ENCODE measurements at regions not wholly inside any gene's neighbourhood (a gene's known extent, or its start where the extent isn't known, plus 50 kb on each side); places are given as distances from the start of the nearest gene placed in this dataset.

DNA sequence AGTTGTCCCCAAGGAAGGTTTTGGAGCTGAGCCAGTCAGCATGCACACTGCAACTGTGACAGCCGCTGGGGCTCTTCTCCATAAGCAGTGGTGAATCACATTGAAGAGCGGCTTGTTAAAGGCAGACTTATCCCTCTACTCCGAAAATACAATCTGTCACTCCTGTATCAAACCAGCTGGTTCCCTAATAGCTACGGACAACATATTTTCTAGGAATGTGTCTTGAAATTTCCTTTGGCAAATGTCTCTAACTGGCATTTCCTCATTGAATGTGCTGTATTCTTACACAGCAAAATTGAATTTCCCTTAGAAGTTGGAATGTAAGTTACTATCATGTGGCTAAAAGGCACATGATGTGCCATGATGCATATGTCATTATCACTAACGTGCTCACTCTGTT lies 104.0 kb upstream of the GPR12 start:
- 67 to 78% methylated on average over 5 of the region's 5 CpGs for WGBS, 2 donors
- no peak overlapping the region for H3K27ac ChIP-seq
- H3K4me3 ChIP-seq = no peak overlapping the region
- H3K9me3 ChIP-seq = no peaks in the 10 kb centered on the region
- no peaks in the 10 kb centered on the region for H3K36me3 ChIP-seq
- H3K4me1 ChIP-seq = no peaks in the 10 kb centered on the region
- H3K27me3 ChIP-seq = peaks cover 0 to 5% (median 0%) of the 10 kb centered on the region in 4 donors
- DNase-seq = no peak
- no peak for TF ChIP-seq POLR2A (IDR thresholded peaks at IDR 0.05)
- TF ChIP-seq, protein P1, sequence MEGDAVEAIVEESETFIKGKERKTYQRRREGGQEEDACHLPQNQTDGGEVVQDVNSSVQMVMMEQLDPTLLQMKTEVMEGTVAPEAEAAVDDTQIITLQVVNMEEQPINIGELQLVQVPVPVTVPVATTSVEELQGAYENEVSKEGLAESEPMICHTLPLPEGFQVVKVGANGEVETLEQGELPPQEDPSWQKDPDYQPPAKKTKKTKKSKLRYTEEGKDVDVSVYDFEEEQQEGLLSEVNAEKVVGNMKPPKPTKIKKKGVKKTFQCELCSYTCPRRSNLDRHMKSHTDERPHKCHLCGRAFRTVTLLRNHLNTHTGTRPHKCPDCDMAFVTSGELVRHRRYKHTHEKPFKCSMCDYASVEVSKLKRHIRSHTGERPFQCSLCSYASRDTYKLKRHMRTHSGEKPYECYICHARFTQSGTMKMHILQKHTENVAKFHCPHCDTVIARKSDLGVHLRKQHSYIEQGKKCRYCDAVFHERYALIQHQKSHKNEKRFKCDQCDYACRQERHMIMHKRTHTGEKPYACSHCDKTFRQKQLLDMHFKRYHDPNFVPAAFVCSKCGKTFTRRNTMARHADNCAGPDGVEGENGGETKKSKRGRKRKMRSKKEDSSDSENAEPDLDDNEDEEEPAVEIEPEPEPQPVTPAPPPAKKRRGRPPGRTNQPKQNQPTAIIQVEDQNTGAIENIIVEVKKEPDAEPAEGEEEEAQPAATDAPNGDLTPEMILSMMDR (IDR thresholded peaks at IDR 0.05) = no peak
- intact Hi-C loops (cut with DNase I) = no loop called here

DNA sequence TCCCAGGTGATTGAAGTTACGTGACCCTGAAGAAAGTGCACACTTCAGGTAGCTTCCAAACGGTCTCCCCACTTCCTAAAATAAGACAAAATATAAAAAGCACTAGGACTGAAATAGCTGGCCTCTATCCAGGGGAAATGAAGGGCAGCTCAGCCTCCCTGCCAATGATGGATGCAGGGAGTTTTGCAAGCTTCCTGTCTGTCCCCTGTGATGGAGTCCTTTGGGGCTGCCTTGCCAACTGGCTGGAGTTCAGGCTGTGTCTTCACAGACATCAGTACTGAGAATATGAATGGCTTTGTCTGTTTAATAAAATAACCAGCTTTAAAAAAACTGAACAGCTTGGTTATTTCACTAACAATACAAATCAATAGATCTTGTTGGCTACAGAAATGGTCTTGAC lies 101.4 kb upstream of the GPR12 start:
- TF ChIP-seq, protein P1 (IDR thresholded peaks at IDR 0.05) = no peak
- TF ChIP-seq POLR2A (IDR thresholded peaks at IDR 0.05) = no peak
- intact Hi-C loops (cut with DNase I) = no loop called here
- H3K36me3 ChIP-seq = no peaks in the 10 kb centered on the region
- H3K27me3 ChIP-seq = peaks cover 0 to 14% (median 0%) of the 10 kb centered on the region in 4 donors
- no peak overlapping the region for H3K4me3 ChIP-seq
- DNase-seq = no peak
- no peak overlapping the region for H3K27ac ChIP-seq
- WGBS, 2 donors = 28 to 34% methylated on average over 2 of the region's 2 CpGs
- H3K4me1 ChIP-seq = no peaks in the 10 kb centered on the region
- no peaks in the 10 kb centered on the region for H3K9me3 ChIP-seq

DNA sequence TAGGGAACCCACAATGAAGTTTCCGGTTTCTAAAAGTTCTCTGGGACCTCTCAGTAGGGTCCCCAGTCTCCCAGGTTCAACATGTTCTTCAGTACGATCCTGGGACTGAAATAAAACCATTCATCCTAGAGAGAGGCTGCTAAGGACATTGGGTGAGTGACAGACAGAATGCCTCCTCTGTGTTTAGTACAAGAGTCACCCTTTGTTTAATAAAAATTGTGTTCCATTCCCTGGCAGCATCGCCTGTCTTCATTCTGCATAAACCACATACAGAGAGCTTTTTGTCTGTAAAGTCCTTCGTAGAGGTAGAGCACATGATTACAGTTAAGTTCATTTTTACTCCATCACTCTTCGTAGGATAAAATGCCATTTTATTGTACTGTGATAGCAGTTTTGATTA lies 95.3 kb upstream of the GPR12 start:
- Histone ChIP-seq H3K9me3 (no peaks in the 10 kb centered on the region), H3K27ac (no peak overlapping the region), H3K4me3 (no peak overlapping the region), H3K27me3 (peaks cover 0 to 23% (median 0%) of the 10 kb centered on the region in 4 donors), H3K36me3 (no peaks in the 10 kb centered on the region), H3K4me1 (no peaks in the 10 kb centered on the region)
- intact Hi-C loops (cut with DNase I) = no loop called here
- no peak for DNase-seq
- 71 to 74% methylated on average over 5 of the region's 5 CpGs for WGBS, 2 donors
- TF ChIP-seq POLR2A (IDR thresholded peaks at IDR 0.05) = no peak
- TF ChIP-seq, protein P1 (IDR thresholded peaks at IDR 0.05) = no peak

DNA sequence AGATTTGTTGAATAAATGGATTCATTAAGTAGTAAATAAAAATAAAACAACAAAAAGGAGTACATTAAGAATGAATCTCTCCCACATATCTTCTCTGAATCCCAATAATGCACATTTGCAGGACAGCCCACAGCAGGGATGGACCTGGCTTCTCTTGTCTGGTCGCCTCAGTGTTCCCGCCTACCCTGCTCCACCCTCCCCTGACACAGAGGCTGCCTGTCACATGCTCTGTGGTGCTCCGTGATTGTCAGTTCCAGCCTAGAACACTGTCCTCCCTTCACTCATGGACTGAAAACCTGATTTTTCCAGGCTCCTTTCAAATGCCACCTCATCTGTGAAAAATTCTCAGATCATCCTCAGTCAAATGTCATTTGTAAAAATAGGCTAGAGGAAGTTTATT lies 94.5 kb upstream of the GPR12 start:
- Histone ChIP-seq H3K9me3 (no peaks in the 10 kb centered on the region), H3K27ac (no peak overlapping the region), H3K4me1 (no peaks in the 10 kb centered on the region), H3K4me3 (no peak overlapping the region), H3K36me3 (no peaks in the 10 kb centered on the region), H3K27me3 (peaks cover 0 to 22% (median 0%) of the 10 kb centered on the region in 4 donors)
- TF ChIP-seq, protein P1 (IDR thresholded peaks at IDR 0.05) = no peak
- no peak for TF ChIP-seq POLR2A (IDR thresholded peaks at IDR 0.05)
- 39 to 63% methylated on average over 3 of the region's 3 CpGs for WGBS, 2 donors
- DNase-seq = no peak
- intact Hi-C loops (cut with DNase I) = no loop called here

DNA sequence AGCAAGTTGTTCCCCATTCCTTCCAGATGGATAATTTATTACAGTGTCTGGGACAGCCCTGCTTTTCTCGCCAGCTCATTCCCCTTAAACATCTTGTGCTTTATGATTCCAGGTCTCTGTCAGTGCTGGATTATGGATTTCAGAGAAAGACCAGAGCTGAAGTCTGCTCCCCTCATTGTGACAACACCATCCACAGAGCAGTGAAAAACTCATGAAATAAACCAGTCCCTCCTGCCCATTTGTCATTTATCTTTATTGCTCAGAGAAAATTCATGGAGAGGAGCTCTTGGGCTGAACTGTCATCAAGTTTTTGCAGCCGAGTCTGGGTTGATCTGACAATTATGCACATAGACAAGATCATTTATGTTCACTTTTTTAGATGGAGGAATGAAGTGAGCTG lies 92.7 kb upstream of the GPR12 start:
- WGBS, 2 donors = 32 to 37% methylated on average over 2 of the region's 2 CpGs
- DNase-seq = no peak

More for the DNA sequence above, 92.7 kb upstream of the GPR12 start:
- peaks cover 0 to 15% (median 0%) of the 10 kb centered on the region in 4 donors for H3K27me3 ChIP-seq
- H3K27ac ChIP-seq = no peak overlapping the region
- no peaks in the 10 kb centered on the region for H3K36me3 ChIP-seq
- H3K4me1 ChIP-seq = no peaks in the 10 kb centered on the region
- TF ChIP-seq POLR2A (IDR thresholded peaks at IDR 0.05) = no peak
- TF ChIP-seq, protein P1 (IDR thresholded peaks at IDR 0.05) = no peak
- intact Hi-C loops (cut with DNase I) = no loop called here
- no peaks in the 10 kb centered on the region for H3K9me3 ChIP-seq
- H3K4me3 ChIP-seq = no peak overlapping the region
